ENCODE measurements at regions not wholly inside any gene's neighbourhood (a gene's known extent, or its start where the extent isn't known, plus 50 kb on each side); places are given as distances from the start of the nearest gene placed in this dataset.

DNA sequence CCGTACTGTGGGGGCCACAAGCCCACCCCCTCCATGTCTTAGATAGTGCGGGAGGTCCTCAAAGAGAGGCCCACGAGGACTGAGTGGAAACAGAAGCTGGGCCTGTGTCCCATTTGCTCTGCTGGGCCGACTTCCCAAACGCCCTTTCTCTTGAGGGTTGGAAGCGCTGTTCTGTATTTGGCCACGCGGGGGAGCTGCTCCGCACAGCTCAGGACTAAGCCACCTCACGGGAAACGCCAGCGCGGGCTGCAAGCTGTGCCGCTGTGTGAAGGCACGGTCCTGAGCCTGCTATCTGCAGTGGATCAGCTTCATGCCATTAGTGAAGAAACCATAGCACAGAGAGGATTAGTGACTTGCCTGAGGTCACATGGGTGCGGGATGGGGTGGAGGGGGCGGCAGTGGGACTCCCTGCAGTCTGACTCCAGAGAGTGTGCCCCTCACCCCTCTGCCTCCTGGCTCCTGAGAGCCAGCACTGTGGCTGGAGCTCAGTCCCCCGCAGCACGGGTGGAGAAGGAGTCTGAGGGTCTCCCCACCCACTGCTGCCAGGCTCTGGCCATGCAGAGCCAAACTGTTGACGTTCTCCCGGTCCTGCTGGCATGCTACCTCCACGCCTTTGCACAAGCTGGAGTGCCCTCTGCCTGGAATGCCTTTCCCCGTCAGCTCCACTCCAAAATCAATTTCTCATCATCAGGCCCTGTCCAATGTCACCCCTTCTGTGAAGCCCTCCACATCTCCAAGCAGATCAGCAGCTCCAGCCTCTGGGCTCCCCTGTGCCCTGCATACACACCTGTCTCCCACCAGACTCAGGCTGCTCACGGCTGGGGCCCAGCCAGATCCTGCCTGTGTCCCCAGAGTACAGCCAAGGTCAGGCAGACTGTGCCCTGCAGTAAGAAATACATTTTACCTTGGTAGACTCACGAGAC, 51.5 kb upstream of the LRRC32 start:
- DNase-seq (ENCODE audit: low read depth in 2 of 2): peak; percentile 40 to 45

- DNase-seq (ENCODE audit: low read depth in 2 of 2): no peak
Observed at GRCh38 chr11:76723142-76723541, 52.6 kb upstream of the LRRC32 start.

DNA sequence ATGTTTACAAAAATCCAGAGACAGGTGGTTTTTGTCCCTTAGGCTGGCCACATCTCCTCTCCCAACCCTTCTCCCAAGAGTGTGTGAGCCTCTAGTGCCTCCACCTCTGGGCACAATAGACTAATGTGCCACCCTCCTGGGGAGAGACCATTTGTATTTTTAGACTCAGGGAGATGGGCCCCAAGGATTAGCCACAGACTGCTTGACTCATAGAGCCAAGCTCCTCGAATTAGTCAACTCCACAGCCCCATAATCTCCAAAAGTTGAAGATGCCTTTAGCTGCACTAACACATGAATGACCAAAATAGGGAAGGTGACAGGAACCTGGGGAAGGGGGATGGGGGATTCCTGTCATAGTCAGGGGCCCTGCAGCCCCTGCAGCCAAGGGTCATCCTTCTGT, 53.0 kb upstream of the LRRC32 start:
- DNase-seq (ENCODE audit: low read depth in 2 of 2): no peak

- no peak for DNase-seq (ENCODE audit: low read depth in 2 of 2)
Observed at GRCh38 chr11:76724171-76724768, 53.7 kb upstream of the LRRC32 start.

DNA sequence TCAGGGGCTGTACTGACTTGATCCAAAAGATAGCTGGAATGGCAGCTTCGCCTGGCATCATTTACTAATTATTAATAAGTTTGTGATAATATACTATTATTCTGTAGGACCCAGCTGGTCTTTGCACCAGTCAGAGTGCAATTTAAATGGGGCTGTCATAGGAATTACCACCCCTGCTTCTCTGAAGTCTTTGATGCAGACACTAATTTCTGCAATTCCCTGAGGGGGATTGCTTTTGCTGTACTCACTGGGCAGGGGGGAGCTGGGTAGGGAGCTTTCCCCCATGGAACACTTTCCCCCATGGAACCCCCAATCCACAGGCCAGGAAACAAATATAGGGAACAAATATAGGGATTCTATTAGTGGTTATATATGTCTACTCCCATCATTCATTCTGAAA, 54.9 kb upstream of the TSKU start:
- DNase-seq (ENCODE audit: low read depth in 2 of 2): no peak

DNA sequence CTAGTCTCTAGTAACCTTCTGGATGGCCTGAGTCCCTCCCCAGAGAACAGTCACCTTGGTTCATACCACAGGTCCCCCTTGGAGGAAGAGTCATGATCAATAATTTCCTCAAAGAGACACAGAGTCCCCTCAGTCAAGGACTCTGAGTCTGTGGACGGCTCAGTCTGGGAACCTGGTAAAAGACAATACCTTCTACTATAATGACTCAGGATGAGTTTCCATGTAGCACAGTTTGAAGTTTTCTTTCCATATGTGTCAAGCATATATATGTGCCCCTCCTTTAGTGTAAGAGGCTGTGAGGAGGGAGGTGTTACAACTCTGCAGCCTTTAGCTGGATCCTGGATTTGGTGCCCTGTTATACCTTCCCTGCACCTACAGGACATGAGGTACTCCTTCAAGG, 54.4 kb upstream of the TSKU start:
- DNase-seq (ENCODE audit: low read depth in 2 of 2): no peak

DNA sequence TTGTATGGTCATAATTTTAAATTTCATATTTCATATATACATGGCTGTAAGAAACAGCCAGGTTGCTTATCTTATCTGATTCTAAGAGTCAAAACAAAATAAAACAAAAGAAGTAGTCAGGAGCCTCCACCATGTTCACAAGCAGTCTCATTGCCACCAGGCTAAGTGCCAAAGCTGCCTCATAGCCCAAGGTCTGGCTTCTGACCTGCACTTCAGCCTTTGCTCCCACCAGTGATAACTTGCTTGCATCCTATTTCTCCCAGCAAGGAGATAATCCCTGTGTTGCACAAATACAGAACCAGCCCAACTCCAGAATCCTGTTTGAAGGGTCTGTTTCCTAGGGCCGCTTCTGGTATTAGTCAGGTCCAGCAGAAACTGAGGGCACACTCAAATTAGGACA, 53.9 kb upstream of the TSKU start:
- no peak for DNase-seq (ENCODE audit: low read depth in 2 of 2)

DNA sequence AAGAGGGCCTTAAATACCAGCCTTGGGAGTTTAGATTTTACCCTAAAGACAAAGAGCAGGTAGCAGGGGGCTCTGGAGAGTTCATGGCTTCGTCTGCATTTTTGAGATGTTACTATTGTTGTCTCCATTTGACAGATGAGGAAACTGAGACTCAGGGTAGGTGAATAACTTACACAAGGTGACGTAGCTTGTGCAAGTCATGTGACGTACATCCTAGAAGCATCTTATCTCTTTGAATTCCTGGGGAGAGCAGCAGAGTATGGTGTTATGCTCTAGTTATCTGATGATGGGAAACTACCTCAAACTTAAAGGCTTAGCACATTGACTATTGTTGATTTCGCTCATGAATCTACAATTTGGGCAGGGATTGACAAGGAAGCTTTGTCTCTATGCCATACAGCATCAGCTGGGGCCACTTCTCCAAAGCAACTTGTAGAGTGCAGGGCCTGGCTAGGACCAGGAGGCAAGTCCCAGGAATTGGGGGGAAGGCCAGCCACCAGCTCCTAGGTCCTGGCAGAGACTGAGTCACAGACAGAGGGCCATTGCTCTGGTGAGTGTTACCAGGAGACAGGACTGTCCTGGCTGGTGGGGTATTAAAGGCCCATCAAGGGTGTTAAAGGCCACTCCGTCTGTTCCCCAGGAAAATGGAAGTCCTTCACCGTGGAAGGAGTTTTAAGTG, 52.1 kb upstream of the TSKU start:
- no peak for DNase-seq (ENCODE audit: low read depth in 2 of 2)

DNA sequence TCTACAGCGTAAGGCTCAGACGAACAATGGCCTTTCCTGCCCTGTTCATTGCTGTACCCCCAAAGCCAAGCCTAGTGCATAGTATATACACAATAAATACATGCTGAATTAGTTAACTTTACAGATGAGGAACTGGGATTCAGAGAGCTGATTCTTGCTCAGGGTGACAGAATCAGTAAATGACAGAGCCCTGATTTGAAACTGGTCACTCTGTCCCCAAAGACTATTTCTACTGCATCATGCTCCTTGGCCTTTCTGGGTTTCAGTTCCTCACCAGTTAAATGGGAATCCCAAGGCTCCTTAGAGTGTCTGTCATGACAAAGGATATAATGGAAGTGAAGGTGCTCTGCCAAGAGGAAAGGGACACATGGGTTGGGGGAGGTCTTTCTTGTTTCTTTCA, 50.5 kb upstream of the TSKU start:
- DNase-seq (ENCODE audit: low read depth in 2 of 2): no peak
